ENCODE measurements at regions not wholly inside any gene's neighbourhood (a gene's known extent, or its start where the extent isn't known, plus 50 kb on each side); places are given as distances from the start of the nearest gene placed in this dataset.

DNA sequence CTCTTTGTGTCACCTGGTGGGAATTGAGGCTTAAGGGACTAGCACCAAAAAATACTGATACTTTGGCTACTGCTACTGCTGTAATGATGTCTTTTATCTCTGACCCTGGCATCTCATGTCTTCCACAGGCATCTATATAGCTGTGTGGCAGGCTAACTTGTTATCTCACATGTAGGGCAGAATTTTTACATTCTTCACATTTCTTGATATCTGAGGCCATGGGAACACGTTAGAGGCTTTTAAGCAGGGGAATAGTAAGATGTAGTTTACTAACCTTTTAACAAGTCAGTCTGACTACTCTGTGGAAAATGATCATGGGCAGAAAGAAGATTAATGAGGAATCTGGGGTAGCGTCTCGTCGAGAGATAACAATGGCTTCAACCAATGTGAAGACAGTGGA lies 498.4 kb downstream of the PCNX1 start (continued):
- TF ChIP-seq MXD4 (CRISPR knock-in tag; IDR thresholded peaks at IDR 0.05; ENCODE audit: borderline replicate concordance) (no peak), PREB (CRISPR knock-in tag; IDR thresholded peaks at IDR 0.05; ENCODE audit: borderline replicate concordance) (no peak), FOXJ3 (CRISPR knock-in tag; IDR thresholded peaks at IDR 0.05; ENCODE audit: borderline replicate concordance) (no peak)
- TF ChIP-seq, protein P1, sequence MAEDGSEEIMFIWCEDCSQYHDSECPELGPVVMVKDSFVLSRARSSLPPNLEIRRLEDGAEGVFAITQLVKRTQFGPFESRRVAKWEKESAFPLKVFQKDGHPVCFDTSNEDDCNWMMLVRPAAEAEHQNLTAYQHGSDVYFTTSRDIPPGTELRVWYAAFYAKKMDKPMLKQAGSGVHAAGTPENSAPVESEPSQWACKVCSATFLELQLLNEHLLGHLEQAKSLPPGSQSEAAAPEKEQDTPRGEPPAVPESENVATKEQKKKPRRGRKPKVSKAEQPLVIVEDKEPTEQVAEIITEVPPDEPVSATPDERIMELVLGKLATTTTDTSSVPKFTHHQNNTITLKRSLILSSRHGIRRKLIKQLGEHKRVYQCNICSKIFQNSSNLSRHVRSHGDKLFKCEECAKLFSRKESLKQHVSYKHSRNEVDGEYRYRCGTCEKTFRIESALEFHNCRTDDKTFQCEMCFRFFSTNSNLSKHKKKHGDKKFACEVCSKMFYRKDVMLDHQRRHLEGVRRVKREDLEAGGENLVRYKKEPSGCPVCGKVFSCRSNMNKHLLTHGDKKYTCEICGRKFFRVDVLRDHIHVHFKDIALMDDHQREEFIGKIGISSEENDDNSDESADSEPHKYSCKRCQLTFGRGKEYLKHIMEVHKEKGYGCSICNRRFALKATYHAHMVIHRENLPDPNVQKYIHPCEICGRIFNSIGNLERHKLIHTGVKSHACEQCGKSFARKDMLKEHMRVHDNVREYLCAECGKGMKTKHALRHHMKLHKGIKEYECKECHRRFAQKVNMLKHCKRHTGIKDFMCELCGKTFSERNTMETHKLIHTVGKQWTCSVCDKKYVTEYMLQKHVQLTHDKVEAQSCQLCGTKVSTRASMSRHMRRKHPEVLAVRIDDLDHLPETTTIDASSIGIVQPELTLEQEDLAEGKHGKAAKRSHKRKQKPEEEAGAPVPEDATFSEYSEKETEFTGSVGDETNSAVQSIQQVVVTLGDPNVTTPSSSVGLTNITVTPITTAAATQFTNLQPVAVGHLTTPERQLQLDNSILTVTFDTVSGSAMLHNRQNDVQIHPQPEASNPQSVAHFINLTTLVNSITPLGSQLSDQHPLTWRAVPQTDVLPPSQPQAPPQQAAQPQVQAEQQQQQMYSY (CRISPR knock-in tag; IDR thresholded peaks at IDR 0.05) = no peak

DNA sequence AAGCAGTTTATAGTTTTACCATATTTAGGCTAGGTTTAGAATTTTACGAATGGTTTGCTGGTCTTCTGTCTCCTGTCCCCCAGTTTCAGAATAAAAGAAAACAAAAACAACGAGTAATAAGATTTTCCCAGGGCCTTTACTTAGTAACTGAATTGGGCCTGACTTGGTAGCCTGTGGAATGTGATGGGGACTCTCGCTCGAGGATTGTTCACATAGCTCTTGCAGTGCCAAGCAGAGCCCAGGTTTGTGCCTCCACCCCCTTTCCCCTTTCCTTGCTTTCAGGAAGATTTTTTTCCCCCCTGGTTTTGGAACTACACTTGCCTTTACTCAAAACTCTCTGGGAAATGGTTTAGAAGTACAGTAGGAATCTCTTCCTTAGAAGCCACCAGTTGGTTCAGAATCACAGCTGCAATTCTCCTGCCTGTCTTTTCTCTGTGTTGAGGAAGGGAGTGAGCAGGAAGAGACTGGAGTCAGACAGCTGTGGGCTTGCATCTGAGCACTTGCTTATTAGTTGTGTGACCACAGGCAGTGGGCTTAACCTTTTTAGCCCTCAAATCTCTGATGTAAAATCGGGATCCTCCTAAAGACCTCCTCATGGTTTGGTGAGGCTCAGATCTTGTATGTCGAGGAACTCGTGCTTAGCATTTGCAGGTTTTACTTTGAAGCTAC lies 501.2 kb downstream of the PCNX1 start:
- DNase-seq (ENCODE audit: low spot score) (no peak), ATAC-seq (peak; percentile 82)
- H3K9me3 Mint-ChIP-seq = peaks cover 16% of the 10 kb centered on the region
- CTCF ChIA-PET = interaction anchor here (1.0 kb wide), 1 partner anchor 345 kb away, joined by 3 read pairs; no protein-coding TSS in a partner anchor
- POLR2A ChIA-PET = no interaction called here
- TF ChIP-seq ESRRA (CRISPR knock-in tag; IDR thresholded peaks at IDR 0.05; ENCODE audit: borderline replicate concordance) (no peak), SOX15 (CRISPR knock-in tag; IDR thresholded peaks at IDR 0.05) (no peak), GRHL2 (CRISPR knock-in tag; IDR thresholded peaks at IDR 0.05; ENCODE audit: insufficient replicate concordance, severe bottlenecking) (no peak), ETV6 (CRISPR knock-in tag; IDR thresholded peaks at IDR 0.05) (no peak), MAX (CRISPR knock-in tag; IDR thresholded peaks at IDR 0.05) (no peak), E2F5 (CRISPR knock-in tag; IDR thresholded peaks at IDR 0.05) (no peak), STAT6 (CRISPR knock-in tag; conservative IDR thresholded peaks at IDR 0.05; ENCODE audit: low read depth) (no peak), CBFB (CRISPR knock-in tag; IDR thresholded peaks at IDR 0.05; ENCODE audit: low read depth) (no peak)
- TF ChIP-seq, protein P2, sequence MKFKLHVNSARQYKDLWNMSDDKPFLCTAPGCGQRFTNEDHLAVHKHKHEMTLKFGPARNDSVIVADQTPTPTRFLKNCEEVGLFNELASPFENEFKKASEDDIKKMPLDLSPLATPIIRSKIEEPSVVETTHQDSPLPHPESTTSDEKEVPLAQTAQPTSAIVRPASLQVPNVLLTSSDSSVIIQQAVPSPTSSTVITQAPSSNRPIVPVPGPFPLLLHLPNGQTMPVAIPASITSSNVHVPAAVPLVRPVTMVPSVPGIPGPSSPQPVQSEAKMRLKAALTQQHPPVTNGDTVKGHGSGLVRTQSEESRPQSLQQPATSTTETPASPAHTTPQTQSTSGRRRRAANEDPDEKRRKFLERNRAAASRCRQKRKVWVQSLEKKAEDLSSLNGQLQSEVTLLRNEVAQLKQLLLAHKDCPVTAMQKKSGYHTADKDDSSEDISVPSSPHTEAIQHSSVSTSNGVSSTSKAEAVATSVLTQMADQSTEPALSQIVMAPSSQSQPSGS (CRISPR knock-in tag; IDR thresholded peaks at IDR 0.05; ENCODE audit: borderline replicate concordance, low read depth) = no peak
- TF ChIP-seq, protein P3, sequence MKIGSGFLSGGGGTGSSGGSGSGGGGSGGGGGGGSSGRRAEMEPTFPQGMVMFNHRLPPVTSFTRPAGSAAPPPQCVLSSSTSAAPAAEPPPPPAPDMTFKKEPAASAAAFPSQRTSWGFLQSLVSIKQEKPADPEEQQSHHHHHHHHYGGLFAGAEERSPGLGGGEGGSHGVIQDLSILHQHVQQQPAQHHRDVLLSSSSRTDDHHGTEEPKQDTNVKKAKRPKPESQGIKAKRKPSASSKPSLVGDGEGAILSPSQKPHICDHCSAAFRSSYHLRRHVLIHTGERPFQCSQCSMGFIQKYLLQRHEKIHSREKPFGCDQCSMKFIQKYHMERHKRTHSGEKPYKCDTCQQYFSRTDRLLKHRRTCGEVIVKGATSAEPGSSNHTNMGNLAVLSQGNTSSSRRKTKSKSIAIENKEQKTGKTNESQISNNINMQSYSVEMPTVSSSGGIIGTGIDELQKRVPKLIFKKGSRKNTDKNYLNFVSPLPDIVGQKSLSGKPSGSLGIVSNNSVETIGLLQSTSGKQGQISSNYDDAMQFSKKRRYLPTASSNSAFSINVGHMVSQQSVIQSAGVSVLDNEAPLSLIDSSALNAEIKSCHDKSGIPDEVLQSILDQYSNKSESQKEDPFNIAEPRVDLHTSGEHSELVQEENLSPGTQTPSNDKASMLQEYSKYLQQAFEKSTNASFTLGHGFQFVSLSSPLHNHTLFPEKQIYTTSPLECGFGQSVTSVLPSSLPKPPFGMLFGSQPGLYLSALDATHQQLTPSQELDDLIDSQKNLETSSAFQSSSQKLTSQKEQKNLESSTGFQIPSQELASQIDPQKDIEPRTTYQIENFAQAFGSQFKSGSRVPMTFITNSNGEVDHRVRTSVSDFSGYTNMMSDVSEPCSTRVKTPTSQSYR (CRISPR knock-in tag; IDR thresholded peaks at IDR 0.05) = no peak
- peak overlapping the region; percentile 56 for H3K27ac Mint-ChIP-seq
- peaks cover 3% of the 10 kb centered on the region; the same call in 1 of the 2 replicates for H3K36me3 Mint-ChIP-seq
- no peak overlapping the region for H3K4me3 Mint-ChIP-seq
- H3K4me1 Mint-ChIP-seq = peaks cover 43% of the 10 kb centered on the region
- no peaks in the 10 kb centered on the region for H3K27me3 Mint-ChIP-seq (ENCODE audit: low read depth)

Data from WTC11 (cell line).